MM.1S (cell line): ENCODE measurements at regions not wholly inside any gene's neighbourhood (a gene's known extent, or its start where the extent isn't known, plus 50 kb on each side); places are given as distances from the start of the nearest gene placed in this dataset.

Source experiments
- DNase-seq: peaks from one replicate; pipeline ENCODE4 v3.0.0-alpha.2; 2015
- H2AFZ ChIP-seq: fragments of 300-600 bp; sonication (generic); 2 replicates; pipeline ENCODE4 v1.6.0; 2016; ENCODE audit warnings: antibody characterized with exemption, low read length
- H3F3A ChIP-seq: fragments of 300-600 bp; sonication (generic); 2 replicates; pipeline ENCODE4 v1.6.1; 2016; ENCODE audit warnings: mild to moderate bottlenecking, antibody characterized with exemption, low read length, moderate library complexity, mixed read lengths; ENCODE audit not compliant: insufficient read depth
- H3K27ac ChIP-seq: fragments of 300-600 bp; sonication (generic); 2 replicates; pipeline ENCODE4 v1.5.1; 2016; ENCODE audit warnings: mild to moderate bottlenecking, low read length
- H3K27me3 ChIP-seq: fragments of 300-600 bp; sonication (generic); replicated peaks from 2 replicates; pipeline ENCODE4 v1.6.0; 2016; ENCODE audit warnings: low read length; ENCODE audit not compliant: insufficient read depth
- H3K36me3 ChIP-seq: fragments of 300-600 bp; sonication (generic); replicated peaks from 2 replicates; pipeline ENCODE4 v1.6.1; 2016; ENCODE audit warnings: mild to moderate bottlenecking, low read length, mixed read lengths; ENCODE audit not compliant: insufficient read depth
- H3K4me1 ChIP-seq: fragments of 300-600 bp; sonication (generic); 2 replicates; pipeline ENCODE4 v1.6.1; 2016; ENCODE audit warnings: low read length, mixed read lengths
- H3K4me2 ChIP-seq: fragments of 300-600 bp; sonication (generic); 2 replicates; pipeline ENCODE4 v1.6.0; 2016; ENCODE audit warnings: low read depth, low read length
- H3K4me3 ChIP-seq: fragments of 300-600 bp; sonication (generic); 2 replicates; pipeline ENCODE4 v1.5.1; 2016; ENCODE audit warnings: low read length, mixed read lengths
- H3K79me2 ChIP-seq: fragments of 300-600 bp; sonication (generic); 2 replicates; pipeline ENCODE4 v1.6.1; 2016; ENCODE audit warnings: mixed run types, low read length, mixed read lengths
- H3K9ac ChIP-seq: fragments of 300-600 bp; sonication (generic); 2 replicates; pipeline ENCODE4 v1.6.1; 2016; ENCODE audit warnings: low read length, mixed read lengths
- H3K9me2 ChIP-seq: fragments of 300-600 bp; sonication (generic); replicated peaks from 2 replicates; pipeline ENCODE4 v1.6.1; 2016; ENCODE audit warnings: mild to moderate bottlenecking, low read length, mixed read lengths; ENCODE audit not compliant: insufficient read depth
- H3K9me3 ChIP-seq: fragments of 300-600 bp; sonication (generic); replicated peaks from 2 replicates; pipeline ENCODE4 v1.6.1; 2016; ENCODE audit warnings: mild to moderate bottlenecking, low read length, mixed read lengths; ENCODE audit not compliant: insufficient read depth
- H4K20me1 ChIP-seq: fragments of 300-600 bp; sonication (generic); 2 replicates; pipeline ENCODE4 v1.6.1; 2016; ENCODE audit warnings: mild to moderate bottlenecking, low read length, moderate library complexity, mixed read lengths; ENCODE audit not compliant: insufficient read depth
- CTCF ChIP-seq: fragments of 300-600 bp; sonication (generic); IDR thresholded peaks from 2 replicates; pipeline ENCODE4 v1.5.1; 2016; ENCODE audit warnings: antibody characterized with exemption, low read length, mixed read lengths
- EZH2 ChIP-seq: fragments of 300-600 bp; sonication (generic); optimal IDR thresholded peaks from 2 replicates; pipeline ENCODE3; 2017; ENCODE audit warnings: low read depth, mild to moderate bottlenecking, antibody characterized with exemption, low read length, mixed read lengths
- EZH2phosphoT487 ChIP-seq: fragments of 300-600 bp; sonication (generic); IDR thresholded peaks from 2 replicates; pipeline ENCODE4 v1.6.1; 2018; ENCODE audit warnings: antibody characterized with exemption, low read length

- Histone ChIP-seq H3K4me3 (no peak overlapping the region), H3K4me1 (no peaks in the 10 kb centered on the region), H2AFZ (no peak overlapping the region), H3K27ac (no peak overlapping the region), H3F3A (no peaks in the 10 kb centered on the region), H3K36me3 (no peaks in the 10 kb centered on the region), H4K20me1 (no peaks in the 10 kb centered on the region), H3K9ac (no peak overlapping the region), H3K9me3 (no peaks in the 10 kb centered on the region), H3K4me2 (no peak overlapping the region), H3K79me2 (no peaks in the 10 kb centered on the region), H3K27me3 (no peaks in the 10 kb centered on the region), H3K9me2 (no peaks in the 10 kb centered on the region)
- DNase-seq = no peak
- TF ChIP-seq CTCF (no peak), EZH2 (no peak), EZH2phosphoT487 (no peak)
Observed at GRCh38 chr5:18010053-18010452, 375.8 kb downstream of the TAF11L14 start.

GRCh38 chr5:18018472-18018871 lies 384.2 kb downstream of the TAF11L14 start:
- Histone ChIP-seq H3K9me2 (no peaks in the 10 kb centered on the region), H3K9me3 (no peaks in the 10 kb centered on the region), H3K27ac (no peak overlapping the region), H3K79me2 (no peaks in the 10 kb centered on the region), H3K4me1 (no peaks in the 10 kb centered on the region), H3K4me2 (no peak overlapping the region), H3K36me3 (no peaks in the 10 kb centered on the region), H3F3A (no peaks in the 10 kb centered on the region), H4K20me1 (no peaks in the 10 kb centered on the region), H3K4me3 (no peak overlapping the region), H2AFZ (no peak overlapping the region), H3K9ac (no peak overlapping the region), H3K27me3 (no peaks in the 10 kb centered on the region)
- no peak for TF ChIP-seq CTCF
- TF ChIP-seq EZH2 = no peak
- TF ChIP-seq EZH2phosphoT487 = no peak
- DNase-seq = no peak

GRCh38 chr5:18023275-18023674 lies 389.0 kb downstream of the TAF11L14 start:
- H3K9me3 ChIP-seq = no peaks in the 10 kb centered on the region
- no peaks in the 10 kb centered on the region for H4K20me1 ChIP-seq
- H3K4me2 ChIP-seq = no peak overlapping the region
- no peak overlapping the region for H3K9ac ChIP-seq
- DNase-seq = no peak
- TF ChIP-seq CTCF (no peak), EZH2 (no peak), EZH2phosphoT487 (no peak)
- no peaks in the 10 kb centered on the region for H3K36me3 ChIP-seq
- H3K9me2 ChIP-seq = no peaks in the 10 kb centered on the region
- H2AFZ ChIP-seq = no peak overlapping the region
- H3F3A ChIP-seq = no peaks in the 10 kb centered on the region
- H3K27me3 ChIP-seq = no peaks in the 10 kb centered on the region
- H3K79me2 ChIP-seq = no peaks in the 10 kb centered on the region
- H3K4me3 ChIP-seq = no peak overlapping the region
- H3K27ac ChIP-seq = no peak overlapping the region
- H3K4me1 ChIP-seq = no peaks in the 10 kb centered on the region
